HS-27A (cell line): ENCODE measurements at regions not wholly inside any gene's neighbourhood (a gene's known extent, or its start where the extent isn't known, plus 50 kb on each side); places are given as distances from the start of the nearest gene placed in this dataset.
A peak's percentile ranks its signal among the peaks of the same experiment; 100 is the strongest.

Experiments used
- DNase-seq: peaks from one replicate; pipeline ENCODE4 v3.0.0-alpha.2; 2012; ENCODE audit warnings: low read depth, missing footprints

GRCh38 chr14:36083317-36083716 lies 93.2 kb downstream of the PTCSC3 start:
- no peak for DNase-seq

- no peak for DNase-seq
Measured at GRCh38 chr14:36078080-36078479, 98.4 kb downstream of the PTCSC3 start.

GRCh38 chr14:36076197-36076596 lies 100.3 kb downstream of the PTCSC3 start:
- DNase-seq = no peak

- no peak for DNase-seq
Measured at GRCh38 chr14:36075203-36075602, 101.3 kb downstream of the PTCSC3 start.

- no peak for DNase-seq
Measured at GRCh38 chr14:36070720-36071043, 105.8 kb downstream of the PTCSC3 start.

GRCh38 chr14:36070031-36070719 lies 106.3 kb downstream of the PTCSC3 start:
- peak; percentile 58 for DNase-seq

- no peak for DNase-seq
Measured at GRCh38 chr14:36069535-36069900, 107.0 kb downstream of the PTCSC3 start.

- DNase-seq = peak; percentile 96
Measured at GRCh38 chr14:36068777-36069534, 107.6 kb downstream of the PTCSC3 start.

GRCh38 chr14:36067428-36068187 lies 108.9 kb downstream of the PTCSC3 start:
- no peak for DNase-seq

- DNase-seq = no peak
Measured at GRCh38 chr14:36066636-36067035, 109.9 kb downstream of the PTCSC3 start.

- DNase-seq = no peak
Measured at GRCh38 chr14:36065831-36066230, 110.7 kb downstream of the PTCSC3 start.

- no peak for DNase-seq
Measured at GRCh38 chr14:36059531-36059930, 117.0 kb downstream of the PTCSC3 start.

- DNase-seq = peak; percentile 69
Measured at GRCh38 chr14:36057452-36058116, 118.9 kb downstream of the PTCSC3 start.

GRCh38 chr14:36056845-36057244 lies 119.7 kb downstream of the PTCSC3 start:
- DNase-seq = no peak

- no peak for DNase-seq
Measured at GRCh38 chr14:36055681-36056225, 120.8 kb downstream of the PTCSC3 start.

GRCh38 chr14:36055052-36055378 lies 121.5 kb downstream of the PTCSC3 start:
- no peak for DNase-seq

GRCh38 chr14:36054353-36055051 lies 122.0 kb downstream of the PTCSC3 start:
- DNase-seq = no peak

- DNase-seq = no peak
Measured at GRCh38 chr14:36052681-36053080, 123.8 kb downstream of the PTCSC3 start.

GRCh38 chr14:36052063-36052462 lies 124.5 kb downstream of the PTCSC3 start:
- DNase-seq = no peak

GRCh38 chr14:36048667-36049066 lies 127.9 kb downstream of the PTCSC3 start:
- no peak for DNase-seq

GRCh38 chr14:36047912-36048311 lies 128.6 kb downstream of the PTCSC3 start:
- DNase-seq = no peak

- DNase-seq = no peak
Measured at GRCh38 chr14:36035675-36036074, 140.8 kb downstream of the PTCSC3 start.
